GM12878 (cell line): ENCODE measurements at regions not wholly inside any gene's neighbourhood (a gene's known extent, or its start where the extent isn't known, plus 50 kb on each side); places are given as distances from the start of the nearest gene placed in this dataset.

Source experiments
- CTCF ChIP-seq, 3 experiments: IDR thresholded peaks in 2 of 3; conservative IDR thresholded peaks in 1 of 3; 2 replicates each; pipeline ENCODE4 v1.5.1; 2011; ENCODE audit warnings: low read depth in 3 of 3, low read length in 3 of 3, mild to moderate bottlenecking in 3 of 3, control low read depth in 2 of 3, moderate library complexity in 2 of 3, inconsistent platforms in 1 of 3, mixed read lengths in 1 of 3; ENCODE audit not compliant: control insufficient read depth in 2 of 3, insufficient read depth in 1 of 3; ENCODE audit errors: extremely low read depth in 1 of 3
- E2F4 ChIP-seq: IDR thresholded peaks from 2 replicates; pipeline ENCODE4 v1.6.1; 2012; ENCODE audit warnings: low read depth, low read length, improper control_type of control experiment
- ELK1 ChIP-seq: IDR thresholded peaks from 2 replicates; pipeline ENCODE4 v1.6.1; 2012; ENCODE audit warnings: low read depth, low read length, improper control_type of control experiment
- FOXM1 ChIP-seq: IDR thresholded peaks from 2 replicates; pipeline ENCODE4 v1.6.1; 2012; ENCODE audit warnings: low read depth, mild to moderate bottlenecking, inconsistent platforms, low read length, moderate library complexity
- MEF2A ChIP-seq: IDR thresholded peaks from 2 replicates; pipeline ENCODE4 v1.6.1; 2011; ENCODE audit warnings: low read depth, mild to moderate bottlenecking, low read length, moderate library complexity; ENCODE audit not compliant: insufficient read depth
- MXI1 ChIP-seq: fragments of 150-350 bp; IDR thresholded peaks from 2 replicates; pipeline ENCODE4 v1.6.1; 2011; ENCODE audit warnings: low read depth, mild to moderate bottlenecking, inconsistent platforms, low read length, improper control_type of control experiment
- POLR2AphosphoS5 ChIP-seq: IDR thresholded peaks from 2 replicates; pipeline ENCODE4 v1.6.1; 2011; ENCODE audit warnings: mild to moderate bottlenecking, low read length, inconsistent platforms
- TAF1 ChIP-seq: IDR thresholded peaks from 2 replicates; pipeline ENCODE4 v1.6.1; 2011; ENCODE audit warnings: mild to moderate bottlenecking, low read depth, low read length, borderline replicate concordance
- YBX1 ChIP-seq: fragments of 450-650 bp; IDR thresholded peaks from 2 replicates; pipeline ENCODE4 v1.6.1; 2016; ENCODE audit warnings: antibody characterized with exemption

GRCh38 chr20:12305188-12305950 lies 387.7 kb downstream of the BTBD3 start:
- no peak for TF ChIP-seq CTCF (IDR thresholded peaks at IDR 0.05 in 2 of 3, conservative IDR thresholded peaks at IDR 0.05 in 1 of 3; ENCODE audit: control insufficient read depth in 2 of 3, extremely low read depth in 1 of 3, insufficient read depth in 1 of 3, low read depth in 3 of 3, low read length in 3 of 3)
- no peak for TF ChIP-seq ELK1
- TF ChIP-seq MXI1: no peak
- TF ChIP-seq YBX1: no peak
- TF ChIP-seq TAF1: no peak
- no peak for TF ChIP-seq E2F4
- no peak for TF ChIP-seq MEF2A
- no peak for TF ChIP-seq FOXM1
- TF ChIP-seq POLR2AphosphoS5: no peak
